HFF-Myc (cell line): ENCODE measurements at regions not wholly inside any gene's neighbourhood (a gene's known extent, or its start where the extent isn't known, plus 50 kb on each side); places are given as distances from the start of the nearest gene placed in this dataset.

Source experiments
- DNase-seq: peaks from one replicate; pipeline ENCODE4 v3.0.0-alpha.2; 2011; ENCODE audit warnings: low read depth; ENCODE audit errors: extremely low read depth
- H3K4me3 ChIP-seq: replicated peaks from 2 replicates; pipeline ENCODE4 v1.5.1; 2011; ENCODE audit warnings: low read depth, mild to moderate bottlenecking, control low read depth, low read length
- TF ChIP-seq, protein P1 (sequence below): IDR thresholded peaks from 2 replicates; pipeline ENCODE4 v1.5.1; 2012; ENCODE audit warnings: mild to moderate bottlenecking, low read depth, low read length, control low read depth; ENCODE audit errors: missing control alignments

DNA sequence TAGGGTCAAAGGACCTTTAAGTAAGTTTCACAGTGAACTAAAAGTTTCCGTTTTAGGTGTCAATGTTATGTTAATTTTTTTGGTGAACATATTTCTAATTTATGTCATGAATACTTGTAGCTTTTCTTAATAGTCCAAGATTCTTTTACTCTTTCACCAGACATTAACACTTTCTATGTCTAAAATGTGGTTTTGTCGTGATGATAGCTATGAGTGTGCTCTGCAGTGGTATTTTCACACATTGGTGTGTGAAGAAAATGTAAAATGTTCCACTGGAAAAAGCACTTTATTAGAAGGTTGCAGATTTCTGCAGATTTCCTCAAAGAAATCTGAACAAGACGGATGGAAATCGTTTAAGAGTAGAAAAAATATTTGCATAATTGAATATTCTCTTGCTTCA lies 561.0 kb upstream of the ANKRD30A start:
- TF ChIP-seq, protein P1, sequence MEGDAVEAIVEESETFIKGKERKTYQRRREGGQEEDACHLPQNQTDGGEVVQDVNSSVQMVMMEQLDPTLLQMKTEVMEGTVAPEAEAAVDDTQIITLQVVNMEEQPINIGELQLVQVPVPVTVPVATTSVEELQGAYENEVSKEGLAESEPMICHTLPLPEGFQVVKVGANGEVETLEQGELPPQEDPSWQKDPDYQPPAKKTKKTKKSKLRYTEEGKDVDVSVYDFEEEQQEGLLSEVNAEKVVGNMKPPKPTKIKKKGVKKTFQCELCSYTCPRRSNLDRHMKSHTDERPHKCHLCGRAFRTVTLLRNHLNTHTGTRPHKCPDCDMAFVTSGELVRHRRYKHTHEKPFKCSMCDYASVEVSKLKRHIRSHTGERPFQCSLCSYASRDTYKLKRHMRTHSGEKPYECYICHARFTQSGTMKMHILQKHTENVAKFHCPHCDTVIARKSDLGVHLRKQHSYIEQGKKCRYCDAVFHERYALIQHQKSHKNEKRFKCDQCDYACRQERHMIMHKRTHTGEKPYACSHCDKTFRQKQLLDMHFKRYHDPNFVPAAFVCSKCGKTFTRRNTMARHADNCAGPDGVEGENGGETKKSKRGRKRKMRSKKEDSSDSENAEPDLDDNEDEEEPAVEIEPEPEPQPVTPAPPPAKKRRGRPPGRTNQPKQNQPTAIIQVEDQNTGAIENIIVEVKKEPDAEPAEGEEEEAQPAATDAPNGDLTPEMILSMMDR: no peak

DNA sequence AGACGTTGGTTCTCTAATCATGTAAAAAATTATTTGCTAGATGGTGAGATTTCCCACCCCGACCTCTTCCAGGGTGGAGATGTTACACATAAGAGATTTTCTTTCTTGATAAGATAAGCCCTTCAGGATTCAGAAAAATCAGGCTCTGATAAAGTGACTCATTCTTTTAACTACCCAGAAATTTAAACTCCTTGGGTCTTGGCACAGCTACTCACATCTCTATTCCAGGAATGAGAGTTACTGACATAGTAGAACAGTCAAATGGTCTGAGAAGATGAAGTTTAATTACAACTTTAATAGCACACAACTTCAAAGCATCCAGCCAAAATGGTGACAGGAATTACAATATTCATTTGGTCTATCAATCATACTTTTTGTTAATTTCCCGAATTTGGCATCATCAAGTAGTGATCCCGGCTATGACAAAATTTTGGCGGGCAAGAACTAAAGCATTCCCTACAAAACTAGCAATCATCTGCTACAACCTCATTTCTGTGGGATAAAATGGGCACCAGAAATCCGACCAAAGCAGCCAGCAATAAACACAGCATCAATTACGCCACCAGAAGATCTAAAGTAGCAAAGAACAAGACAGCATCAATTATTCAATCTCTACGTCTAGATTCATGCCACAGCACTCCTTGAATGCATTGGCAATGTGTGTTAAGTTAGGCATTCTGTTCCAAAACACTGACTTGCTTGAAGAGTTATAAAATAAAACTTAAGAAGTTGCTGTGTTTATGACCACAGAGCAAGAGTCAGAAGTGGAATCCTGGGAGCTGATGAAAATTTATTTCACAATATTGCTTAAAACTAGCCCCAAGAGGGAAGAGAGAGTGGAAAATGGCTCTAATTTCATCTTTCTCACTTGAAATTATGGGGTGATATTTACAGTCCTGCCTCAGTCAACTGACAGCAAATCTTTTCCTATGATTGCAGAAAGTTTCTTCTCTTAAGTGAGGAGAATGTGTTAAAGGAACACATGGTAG lies 565.7 kb upstream of the ANKRD30A start:
- no peak overlapping the region for H3K4me3 ChIP-seq
- DNase-seq: no peak
- TF ChIP-seq, protein P1: no peak

More for the DNA sequence above, 561.0 kb upstream of the ANKRD30A start:
- H3K4me3 ChIP-seq: no peak overlapping the region
- no peak for DNase-seq

DNA sequence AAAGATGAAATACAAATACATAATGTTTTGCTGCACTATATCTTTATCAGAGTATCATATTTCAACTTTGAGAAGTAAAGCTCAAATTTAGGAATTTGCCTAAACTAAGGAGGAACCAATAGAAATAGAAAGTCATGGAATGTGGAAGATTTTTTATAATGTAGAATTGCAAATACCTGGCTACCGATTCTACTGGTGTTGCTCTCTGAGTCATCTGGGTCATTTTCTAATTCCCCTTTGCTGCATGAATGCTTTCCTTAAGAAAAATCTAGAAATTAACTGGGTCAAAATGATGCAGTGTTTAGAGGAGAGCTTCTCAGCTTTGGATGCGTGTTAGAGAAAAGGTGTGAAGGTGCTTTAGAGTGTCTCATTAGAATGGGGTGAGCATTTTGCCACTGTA lies 568.9 kb upstream of the ANKRD30A start:
- DNase-seq: no peak
- TF ChIP-seq, protein P1: no peak
- no peak overlapping the region for H3K4me3 ChIP-seq

DNA sequence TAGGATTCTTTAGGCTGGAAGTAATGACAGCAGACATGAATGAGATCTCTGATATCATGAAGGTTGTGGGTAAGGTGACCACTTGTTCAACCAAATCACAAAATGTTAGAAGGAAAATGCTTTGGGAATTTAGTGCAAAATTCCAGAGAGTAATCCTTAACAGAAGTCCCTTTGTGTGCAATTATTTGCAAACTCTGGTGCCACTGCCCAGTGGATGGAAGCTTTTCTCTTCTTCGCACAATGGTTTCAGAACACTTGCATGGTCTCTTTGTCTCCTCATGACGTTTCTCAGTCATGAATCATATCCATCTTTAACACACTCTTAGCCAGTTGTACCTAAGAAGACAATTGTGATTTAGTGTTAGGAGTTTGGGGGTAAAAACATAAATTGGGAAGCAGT lies 570.4 kb upstream of the ANKRD30A start:
- H3K4me3 ChIP-seq: no peak overlapping the region
- TF ChIP-seq, protein P1: no peak
- DNase-seq: no peak

DNA sequence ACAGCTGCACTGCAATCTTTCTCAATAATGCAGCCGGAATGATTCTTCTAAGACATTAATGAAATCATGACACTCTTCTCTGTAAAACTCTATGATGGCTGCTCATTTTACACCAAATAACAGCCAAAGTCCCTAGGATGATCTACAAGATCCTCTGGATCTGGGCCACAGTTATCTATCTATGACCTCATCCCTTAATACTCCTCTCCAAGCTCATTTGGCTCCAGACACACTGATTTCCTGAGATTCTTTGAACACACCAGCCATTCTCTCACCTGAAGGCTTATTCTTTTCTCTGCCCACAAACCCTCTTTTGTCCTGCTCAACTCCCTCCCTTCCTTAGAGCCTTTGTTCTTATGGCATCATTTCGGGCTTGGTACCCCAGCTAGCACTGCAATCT lies 577.4 kb upstream of the ANKRD30A start:
- no peak overlapping the region for H3K4me3 ChIP-seq
- TF ChIP-seq, protein P1: no peak
- no peak for DNase-seq

DNA sequence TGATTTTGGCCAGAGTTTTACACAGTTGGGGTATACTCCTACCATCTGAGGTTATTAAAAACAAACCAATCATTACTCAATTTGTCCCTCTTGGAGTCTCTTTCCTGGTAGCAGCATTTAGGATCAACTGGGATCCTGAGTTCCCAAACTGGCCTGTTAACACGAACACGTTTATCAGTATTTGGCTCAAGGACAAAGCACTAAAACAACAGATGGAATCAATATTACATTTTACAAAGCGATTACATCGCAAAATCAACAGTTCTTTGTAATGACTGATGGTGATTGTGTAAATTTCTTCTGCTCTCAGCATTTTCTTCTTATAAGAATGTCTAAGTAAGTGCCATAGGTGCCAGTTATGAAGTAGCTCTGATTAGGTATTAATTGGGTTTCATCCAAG lies 582.9 kb upstream of the ANKRD30A start:
- no peak for DNase-seq
- TF ChIP-seq, protein P1: no peak
- H3K4me3 ChIP-seq: no peak overlapping the region
